Vagina (tissue), 2 donors: ENCODE measurements at regions not wholly inside any gene's neighbourhood (a gene's known extent, or its start where the extent isn't known, plus 50 kb on each side); places are given as distances from the start of the nearest gene placed in this dataset.

Experiments used
- POLR2A ChIP-seq, 2 donors: fragments of 450-650 bp; IDR thresholded peaks; one replicate each; pipeline ENCODE4 v1.6.1; 2017; ENCODE audit warnings: antibody characterized with exemption in 2 of 2, mild to moderate bottlenecking in 2 of 2, moderate library complexity in 2 of 2
- POLR2AphosphoS5 ChIP-seq, 2 donors: sonication (generic); formaldehyde crosslinking; IDR thresholded peaks; one replicate each; pipeline ENCODE4 v1.9.0; 2017; ENCODE audit warnings: antibody characterized with exemption in 2 of 2, mild to moderate bottlenecking in 2 of 2, low read depth in 1 of 2; ENCODE audit not compliant: insufficient read depth in 1 of 2
- TF ChIP-seq, protein P1 (sequence below), 3 experiments: fragments of 450-650 bp in 2 of 3; fragments of 200-600 bp in 1 of 3; sonication (generic) in 1 of 3; IDR thresholded peaks; one replicate each; pipeline ENCODE4 v1.5.1; 2017 to 2019; ENCODE audit warnings: antibody characterized with exemption in 3 of 3, mild to moderate bottlenecking in 2 of 3, moderate library complexity in 2 of 3

DNA sequence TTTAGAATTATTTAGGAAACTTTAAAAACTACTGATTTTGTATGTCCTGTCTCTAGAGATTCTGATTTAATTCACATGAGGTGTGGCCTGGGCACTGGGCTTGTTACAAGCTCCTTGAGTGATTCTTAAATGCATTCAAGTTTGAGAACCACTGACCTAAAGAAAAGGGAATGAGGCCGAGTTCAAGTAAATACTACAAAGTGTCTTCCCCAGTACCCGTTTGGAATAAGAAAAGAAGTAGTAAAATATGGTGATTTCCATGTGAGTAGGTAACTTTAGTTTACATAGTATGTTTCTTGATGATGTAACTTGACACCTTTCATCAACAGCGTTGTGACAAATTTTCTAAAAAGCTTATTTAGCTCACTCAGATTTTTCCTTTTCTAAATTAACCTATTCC, 1022.9 kb upstream of the NRXN1 start:
- TF ChIP-seq, protein P1, sequence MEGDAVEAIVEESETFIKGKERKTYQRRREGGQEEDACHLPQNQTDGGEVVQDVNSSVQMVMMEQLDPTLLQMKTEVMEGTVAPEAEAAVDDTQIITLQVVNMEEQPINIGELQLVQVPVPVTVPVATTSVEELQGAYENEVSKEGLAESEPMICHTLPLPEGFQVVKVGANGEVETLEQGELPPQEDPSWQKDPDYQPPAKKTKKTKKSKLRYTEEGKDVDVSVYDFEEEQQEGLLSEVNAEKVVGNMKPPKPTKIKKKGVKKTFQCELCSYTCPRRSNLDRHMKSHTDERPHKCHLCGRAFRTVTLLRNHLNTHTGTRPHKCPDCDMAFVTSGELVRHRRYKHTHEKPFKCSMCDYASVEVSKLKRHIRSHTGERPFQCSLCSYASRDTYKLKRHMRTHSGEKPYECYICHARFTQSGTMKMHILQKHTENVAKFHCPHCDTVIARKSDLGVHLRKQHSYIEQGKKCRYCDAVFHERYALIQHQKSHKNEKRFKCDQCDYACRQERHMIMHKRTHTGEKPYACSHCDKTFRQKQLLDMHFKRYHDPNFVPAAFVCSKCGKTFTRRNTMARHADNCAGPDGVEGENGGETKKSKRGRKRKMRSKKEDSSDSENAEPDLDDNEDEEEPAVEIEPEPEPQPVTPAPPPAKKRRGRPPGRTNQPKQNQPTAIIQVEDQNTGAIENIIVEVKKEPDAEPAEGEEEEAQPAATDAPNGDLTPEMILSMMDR (IDR thresholded peaks at IDR 0.05), result no peak
- TF ChIP-seq POLR2AphosphoS5 (IDR thresholded peaks at IDR 0.05; ENCODE audit: insufficient read depth in 1 of 2, low read depth in 1 of 2) (no peak), POLR2A (IDR thresholded peaks at IDR 0.05) (no peak)
